ENCODE measurements at regions not wholly inside any gene's neighbourhood (a gene's known extent, or its start where the extent isn't known, plus 50 kb on each side); places are given as distances from the start of the nearest gene placed in this dataset.

DNA sequence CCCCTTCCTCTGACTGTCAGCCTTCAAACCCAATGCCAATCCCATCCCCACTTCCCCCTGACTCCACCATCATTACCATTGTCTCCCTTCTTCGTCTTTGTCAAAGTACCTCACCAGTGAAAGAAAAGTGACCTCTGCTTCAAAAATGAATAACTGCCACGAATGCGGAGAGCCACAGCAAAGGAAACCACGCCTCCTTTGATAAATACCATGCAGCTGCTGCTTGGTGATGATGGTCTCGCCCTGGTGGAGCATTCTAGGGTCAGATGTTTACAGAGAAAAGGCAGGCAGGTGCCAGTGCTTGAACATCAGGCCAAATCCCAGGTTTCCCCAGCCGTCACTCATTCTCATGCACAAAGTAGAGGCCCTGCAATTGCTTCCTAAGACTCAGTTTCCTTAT lies 162.2 kb downstream of the BCL11A start (continued):
- TF ChIP-seq, protein P1, sequence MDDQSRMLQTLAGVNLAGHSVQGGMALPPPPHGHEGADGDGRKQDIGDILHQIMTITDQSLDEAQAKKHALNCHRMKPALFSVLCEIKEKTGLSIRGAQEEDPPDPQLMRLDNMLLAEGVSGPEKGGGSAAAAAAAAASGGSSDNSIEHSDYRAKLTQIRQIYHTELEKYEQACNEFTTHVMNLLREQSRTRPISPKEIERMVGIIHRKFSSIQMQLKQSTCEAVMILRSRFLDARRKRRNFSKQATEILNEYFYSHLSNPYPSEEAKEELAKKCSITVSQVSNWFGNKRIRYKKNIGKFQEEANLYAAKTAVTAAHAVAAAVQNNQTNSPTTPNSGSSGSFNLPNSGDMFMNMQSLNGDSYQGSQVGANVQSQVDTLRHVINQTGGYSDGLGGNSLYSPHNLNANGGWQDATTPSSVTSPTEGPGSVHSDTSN (IDR thresholded peaks at IDR 0.05): no peak

DNA sequence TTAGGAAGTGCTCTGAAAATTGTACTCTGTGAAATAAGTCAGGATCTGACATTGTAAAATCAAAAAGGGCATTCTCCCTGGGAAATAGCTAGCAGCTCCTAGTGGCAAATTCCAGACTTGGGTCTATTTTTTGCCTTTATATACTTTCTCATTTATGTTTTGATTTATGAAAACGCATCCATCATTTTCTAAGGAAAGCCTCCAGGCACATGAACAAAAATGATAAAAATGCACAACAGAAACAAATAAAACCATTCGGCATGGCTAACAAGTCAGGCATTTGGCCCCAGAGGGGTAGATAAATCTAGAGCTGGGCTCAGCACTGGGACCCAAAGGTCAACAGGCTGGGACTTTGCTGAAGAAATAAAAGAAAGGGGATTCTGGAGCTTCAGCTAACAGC lies 167.0 kb downstream of the BCL11A start:
- ChIA-PET CTCF (no interaction called here), POLR2A (no interaction called here)
- Histone ChIP-seq H3K4me3 (no peak overlapping the region), H3K4me1 (no peaks in the 10 kb centered on the region), H3K9me3 (no peaks in the 10 kb centered on the region), H3K27ac (no peak overlapping the region), H3K4me2 (no peak overlapping the region)
- DNase-seq (ENCODE audit: low read depth in 1 of 2, low spot score in 1 of 2): no peak
- TF ChIP-seq, protein P2, sequence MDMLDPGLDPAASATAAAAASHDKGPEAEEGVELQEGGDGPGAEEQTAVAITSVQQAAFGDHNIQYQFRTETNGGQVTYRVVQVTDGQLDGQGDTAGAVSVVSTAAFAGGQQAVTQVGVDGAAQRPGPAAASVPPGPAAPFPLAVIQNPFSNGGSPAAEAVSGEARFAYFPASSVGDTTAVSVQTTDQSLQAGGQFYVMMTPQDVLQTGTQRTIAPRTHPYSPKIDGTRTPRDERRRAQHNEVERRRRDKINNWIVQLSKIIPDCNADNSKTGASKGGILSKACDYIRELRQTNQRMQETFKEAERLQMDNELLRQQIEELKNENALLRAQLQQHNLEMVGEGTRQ (IDR thresholded peaks at IDR 0.05): no peak
- TF ChIP-seq, protein P3, sequence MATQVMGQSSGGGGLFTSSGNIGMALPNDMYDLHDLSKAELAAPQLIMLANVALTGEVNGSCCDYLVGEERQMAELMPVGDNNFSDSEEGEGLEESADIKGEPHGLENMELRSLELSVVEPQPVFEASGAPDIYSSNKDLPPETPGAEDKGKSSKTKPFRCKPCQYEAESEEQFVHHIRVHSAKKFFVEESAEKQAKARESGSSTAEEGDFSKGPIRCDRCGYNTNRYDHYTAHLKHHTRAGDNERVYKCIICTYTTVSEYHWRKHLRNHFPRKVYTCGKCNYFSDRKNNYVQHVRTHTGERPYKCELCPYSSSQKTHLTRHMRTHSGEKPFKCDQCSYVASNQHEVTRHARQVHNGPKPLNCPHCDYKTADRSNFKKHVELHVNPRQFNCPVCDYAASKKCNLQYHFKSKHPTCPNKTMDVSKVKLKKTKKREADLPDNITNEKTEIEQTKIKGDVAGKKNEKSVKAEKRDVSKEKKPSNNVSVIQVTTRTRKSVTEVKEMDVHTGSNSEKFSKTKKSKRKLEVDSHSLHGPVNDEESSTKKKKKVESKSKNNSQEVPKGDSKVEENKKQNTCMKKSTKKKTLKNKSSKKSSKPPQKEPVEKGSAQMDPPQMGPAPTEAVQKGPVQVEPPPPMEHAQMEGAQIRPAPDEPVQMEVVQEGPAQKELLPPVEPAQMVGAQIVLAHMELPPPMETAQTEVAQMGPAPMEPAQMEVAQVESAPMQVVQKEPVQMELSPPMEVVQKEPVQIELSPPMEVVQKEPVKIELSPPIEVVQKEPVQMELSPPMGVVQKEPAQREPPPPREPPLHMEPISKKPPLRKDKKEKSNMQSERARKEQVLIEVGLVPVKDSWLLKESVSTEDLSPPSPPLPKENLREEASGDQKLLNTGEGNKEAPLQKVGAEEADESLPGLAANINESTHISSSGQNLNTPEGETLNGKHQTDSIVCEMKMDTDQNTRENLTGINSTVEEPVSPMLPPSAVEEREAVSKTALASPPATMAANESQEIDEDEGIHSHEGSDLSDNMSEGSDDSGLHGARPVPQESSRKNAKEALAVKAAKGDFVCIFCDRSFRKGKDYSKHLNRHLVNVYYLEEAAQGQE (IDR thresholded peaks at IDR 0.05): no peak
- TF ChIP-seq HOXB5 (CRISPR knock-in tag; IDR thresholded peaks at IDR 0.05) (no peak), CHD2 (IDR thresholded peaks at IDR 0.05; ENCODE audit: low read length, partially characterized antibody) (no peak), TFCP2L1 (CRISPR knock-in tag; IDR thresholded peaks at IDR 0.05) (no peak), POLR2AphosphoS2 (conservative IDR thresholded peaks at IDR 0.05; ENCODE audit: low read length) (no peak), PHF8 (IDR thresholded peaks at IDR 0.05; ENCODE audit: borderline replicate concordance, low read depth) (no peak), BHLHE40 (IDR thresholded peaks at IDR 0.05; ENCODE audit: low read depth, low read length) (no peak), HEYL (CRISPR knock-in tag; IDR thresholded peaks at IDR 0.05) (no peak), FOXS1 (CRISPR knock-in tag; IDR thresholded peaks at IDR 0.05) (no peak), KDM1A (IDR thresholded peaks at IDR 0.05; ENCODE audit: low read depth) (no peak), POLR2A (IDR thresholded peaks at IDR 0.05; ENCODE audit: low read length) (no peak), RNF2 (IDR thresholded peaks at IDR 0.05; ENCODE audit: borderline replicate concordance, low read depth) (no peak), EP300 (IDR thresholded peaks at IDR 0.05) (no peak), CBX2 (IDR thresholded peaks at IDR 0.05; ENCODE audit: borderline replicate concordance, low read depth) (no peak)
- TF ChIP-seq, protein P4, sequence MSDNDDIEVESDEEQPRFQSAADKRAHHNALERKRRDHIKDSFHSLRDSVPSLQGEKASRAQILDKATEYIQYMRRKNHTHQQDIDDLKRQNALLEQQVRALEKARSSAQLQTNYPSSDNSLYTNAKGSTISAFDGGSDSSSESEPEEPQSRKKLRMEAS (IDR thresholded peaks at IDR 0.05): no peak
- TF ChIP-seq, protein P5, sequence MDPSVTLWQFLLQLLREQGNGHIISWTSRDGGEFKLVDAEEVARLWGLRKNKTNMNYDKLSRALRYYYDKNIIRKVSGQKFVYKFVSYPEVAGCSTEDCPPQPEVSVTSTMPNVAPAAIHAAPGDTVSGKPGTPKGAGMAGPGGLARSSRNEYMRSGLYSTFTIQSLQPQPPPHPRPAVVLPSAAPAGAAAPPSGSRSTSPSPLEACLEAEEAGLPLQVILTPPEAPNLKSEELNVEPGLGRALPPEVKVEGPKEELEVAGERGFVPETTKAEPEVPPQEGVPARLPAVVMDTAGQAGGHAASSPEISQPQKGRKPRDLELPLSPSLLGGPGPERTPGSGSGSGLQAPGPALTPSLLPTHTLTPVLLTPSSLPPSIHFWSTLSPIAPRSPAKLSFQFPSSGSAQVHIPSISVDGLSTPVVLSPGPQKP (IDR thresholded peaks at IDR 0.05; ENCODE audit: low read depth, low read length): no peak
- ATAC-seq: no peak
- FAIRE-seq: no peak
- 18% methylated on average over 2 of the region's 2 CpGs for WGBS (ENCODE audit: missing lambda C conversion rate)

DNA sequence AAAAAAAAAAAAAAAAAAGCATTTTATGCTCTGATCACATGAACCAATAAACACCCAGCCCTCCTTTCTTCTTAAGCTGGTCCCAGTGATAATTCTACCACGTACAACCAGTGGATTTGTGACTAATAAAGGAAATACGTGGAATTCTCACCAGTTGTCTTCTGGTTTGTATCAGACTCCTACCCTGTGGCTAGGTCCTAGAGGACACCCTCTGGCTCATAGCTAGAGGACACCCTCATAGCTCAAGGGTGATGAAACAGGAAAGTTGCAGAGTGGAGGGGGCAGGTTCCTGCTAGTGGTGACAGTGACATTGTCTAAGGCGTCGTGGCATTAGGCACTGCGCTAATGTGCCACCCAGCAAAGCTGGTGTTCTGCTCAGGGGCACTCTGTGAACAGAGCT lies 167.8 kb downstream of the BCL11A start:
- no peak overlapping the region for H3K4me3 ChIP-seq
- FAIRE-seq: no peak
- no peak overlapping the region for H3K4me2 ChIP-seq
- no peak for TF ChIP-seq EHF (CRISPR knock-in tag; IDR thresholded peaks at IDR 0.05)
- TF ChIP-seq, protein P6, sequence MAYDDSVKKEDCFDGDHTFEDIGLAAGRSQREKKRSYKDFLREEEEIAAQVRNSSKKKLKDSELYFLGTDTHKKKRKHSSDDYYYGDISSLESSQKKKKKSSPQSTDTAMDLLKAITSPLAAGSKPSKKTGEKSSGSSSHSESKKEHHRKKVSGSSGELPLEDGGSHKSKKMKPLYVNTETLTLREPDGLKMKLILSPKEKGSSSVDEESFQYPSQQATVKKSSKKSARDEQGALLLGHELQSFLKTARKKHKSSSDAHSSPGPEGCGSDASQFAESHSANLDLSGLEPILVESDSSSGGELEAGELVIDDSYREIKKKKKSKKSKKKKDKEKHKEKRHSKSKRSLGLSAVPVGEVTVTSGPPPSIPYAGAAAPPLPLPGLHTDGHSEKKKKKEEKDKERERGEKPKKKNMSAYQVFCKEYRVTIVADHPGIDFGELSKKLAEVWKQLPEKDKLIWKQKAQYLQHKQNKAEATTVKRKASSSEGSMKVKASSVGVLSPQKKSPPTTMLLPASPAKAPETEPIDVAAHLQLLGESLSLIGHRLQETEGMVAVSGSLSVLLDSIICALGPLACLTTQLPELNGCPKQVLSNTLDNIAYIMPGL (CRISPR knock-in tag; IDR thresholded peaks at IDR 0.05; ENCODE audit: borderline replicate concordance): no peak
- no peak for TF ChIP-seq CHD4 (IDR thresholded peaks at IDR 0.05; ENCODE audit: borderline replicate concordance)
- no peak for TF ChIP-seq ZFP36 (IDR thresholded peaks at IDR 0.05; ENCODE audit: borderline replicate concordance, partially characterized antibody)
- no peak for TF ChIP-seq BHLHE40 (IDR thresholded peaks at IDR 0.05; ENCODE audit: low read depth, low read length)
- TF ChIP-seq, protein P1 (IDR thresholded peaks at IDR 0.05): no peak
- no peaks in the 10 kb centered on the region for H3K9me3 ChIP-seq
- ChIA-PET POLR2A (no interaction called here), CTCF (no interaction called here)
- no peak for DNase-seq (ENCODE audit: low read depth in 1 of 2, low spot score in 1 of 2)
- H3K27ac ChIP-seq: no peak overlapping the region
- 18% methylated on average over 5 of the region's 5 CpGs for WGBS (ENCODE audit: missing lambda C conversion rate)
- no peaks in the 10 kb centered on the region for H3K4me1 ChIP-seq
- no peak for ATAC-seq

All from A549 (cell line).